ENCODE measurements at regions not wholly inside any gene's neighbourhood (a gene's known extent, or its start where the extent isn't known, plus 50 kb on each side); places are given as distances from the start of the nearest gene placed in this dataset.

GRCh38 chr7:24477398-24478136, 95.7 kb upstream of the PALS2 start:
- peak; percentile 7 for DNase-seq

DNA sequence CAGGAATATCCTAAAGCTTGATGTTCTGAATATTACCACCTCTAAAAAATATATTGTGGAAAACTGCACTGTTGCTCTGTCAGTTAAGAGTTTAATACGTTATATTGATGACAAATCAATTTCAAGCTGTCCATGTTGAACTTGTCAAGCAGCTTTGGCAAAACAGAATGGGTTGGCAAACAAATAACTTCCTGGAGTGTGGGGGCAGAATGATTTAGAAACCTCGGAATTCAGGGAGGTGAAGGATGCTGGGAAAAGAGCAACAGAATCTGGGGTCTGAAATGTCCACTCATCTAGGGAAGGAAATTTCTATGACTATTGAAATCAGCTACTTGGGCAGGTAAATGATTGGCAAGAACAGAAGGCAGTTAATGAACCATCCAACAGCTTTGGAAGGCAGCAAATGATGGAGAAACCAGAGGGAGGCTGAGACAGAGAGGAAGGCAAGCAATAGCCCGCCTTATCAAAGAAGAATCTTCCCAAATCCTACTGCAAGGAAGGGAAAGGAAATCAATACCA, 95.1 kb upstream of the PALS2 start:
- DNase-seq = no peak

DNA sequence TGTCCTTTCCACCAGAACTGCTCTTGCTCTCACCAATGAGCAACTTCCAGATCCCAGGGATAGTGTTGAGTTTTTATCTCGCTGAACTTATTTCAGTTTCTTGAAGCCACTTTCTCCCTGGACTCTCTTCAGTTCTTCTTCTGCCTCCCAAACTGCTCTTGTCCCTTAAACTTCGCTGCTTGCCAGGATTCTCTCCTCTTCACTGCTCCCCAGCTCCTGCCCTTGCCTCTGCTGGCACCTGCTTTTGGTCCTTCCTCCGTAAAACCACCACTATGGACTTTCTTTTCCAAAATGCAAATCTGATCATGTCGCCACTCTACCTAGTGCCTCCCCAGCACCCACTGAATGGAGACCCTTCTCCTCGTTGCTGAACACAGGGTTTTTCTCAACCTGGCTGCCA, 92.8 kb upstream of the PALS2 start:
- no peak for DNase-seq

GRCh38 chr7:24483804-24484203, 89.4 kb upstream of the PALS2 start:
- no peak for DNase-seq

GRCh38 chr7:24492576-24492975, 80.7 kb upstream of the PALS2 start:
- DNase-seq = no peak

- DNase-seq = no peak
These were observed 78.4 kb upstream of the PALS2 start for GRCh38 chr7:24494832-24495231.

GRCh38 chr7:24496036-24496435, 77.2 kb upstream of the PALS2 start:
- no peak for DNase-seq

DNA sequence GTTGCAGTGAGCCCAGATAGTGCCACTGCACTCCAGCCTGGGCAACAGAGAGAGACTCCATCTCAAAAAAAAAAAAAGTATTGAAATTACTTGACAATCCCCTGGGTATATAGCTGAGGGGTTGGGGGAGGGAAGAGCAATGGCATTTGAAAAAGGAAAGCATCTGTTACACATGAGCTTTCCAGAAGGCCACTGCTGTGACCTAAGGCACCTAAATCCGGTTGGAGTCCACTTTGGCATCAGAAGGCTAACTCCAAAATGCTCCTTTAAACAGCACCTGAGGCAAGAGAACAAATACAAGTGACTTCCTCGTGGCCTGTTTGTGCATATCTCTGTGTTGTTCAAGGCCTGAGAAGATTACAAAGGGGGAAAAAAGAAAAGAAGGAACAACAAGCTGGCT, 74.8 kb upstream of the PALS2 start:
- no peak for DNase-seq

- no peak for DNase-seq
These were observed 73.4 kb upstream of the PALS2 start for GRCh38 chr7:24499871-24500270.

GRCh38 chr7:24500599-24500998, 72.7 kb upstream of the PALS2 start:
- no peak for DNase-seq

DNA sequence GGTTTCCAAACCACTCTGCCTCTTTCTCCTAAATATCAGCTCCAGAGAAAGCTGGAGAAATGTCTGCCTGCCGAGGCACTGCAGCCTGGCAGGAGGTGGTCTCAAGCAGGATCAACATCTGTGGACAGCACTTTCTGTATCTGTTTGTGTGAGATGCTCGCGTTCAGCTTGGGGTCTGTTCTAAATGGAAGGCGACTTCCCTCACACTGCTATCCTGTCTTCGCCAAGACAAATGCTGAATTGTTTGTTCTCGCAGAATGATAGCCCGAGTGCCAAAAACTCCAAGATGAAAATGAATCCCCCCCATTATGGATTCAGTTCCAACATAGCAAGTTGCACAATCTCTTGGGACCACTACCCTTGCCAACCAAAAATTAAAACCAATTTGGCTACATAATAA, 72.2 kb upstream of the PALS2 start:
- DNase-seq = peak; percentile 15

GRCh38 chr7:24501443-24502134, 71.7 kb upstream of the PALS2 start:
- DNase-seq = no peak

DNA sequence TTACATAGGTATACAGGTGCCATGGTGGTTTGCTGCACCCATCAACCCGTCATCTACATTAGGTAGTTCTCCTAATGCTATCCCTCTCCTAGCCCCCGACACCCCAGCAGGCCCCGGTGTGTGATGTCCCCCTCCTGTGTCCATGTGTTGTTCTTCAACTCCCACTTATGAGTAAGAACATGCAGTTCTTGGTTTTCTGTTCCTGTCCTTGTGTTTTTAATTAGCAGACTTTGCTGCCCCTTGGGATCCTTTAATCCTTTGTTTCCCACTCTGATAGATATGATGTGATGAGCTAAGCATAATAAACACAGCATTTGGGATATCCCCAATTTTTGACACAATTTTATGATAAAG, 71.1 kb upstream of the PALS2 start:
- no peak for DNase-seq

DNA sequence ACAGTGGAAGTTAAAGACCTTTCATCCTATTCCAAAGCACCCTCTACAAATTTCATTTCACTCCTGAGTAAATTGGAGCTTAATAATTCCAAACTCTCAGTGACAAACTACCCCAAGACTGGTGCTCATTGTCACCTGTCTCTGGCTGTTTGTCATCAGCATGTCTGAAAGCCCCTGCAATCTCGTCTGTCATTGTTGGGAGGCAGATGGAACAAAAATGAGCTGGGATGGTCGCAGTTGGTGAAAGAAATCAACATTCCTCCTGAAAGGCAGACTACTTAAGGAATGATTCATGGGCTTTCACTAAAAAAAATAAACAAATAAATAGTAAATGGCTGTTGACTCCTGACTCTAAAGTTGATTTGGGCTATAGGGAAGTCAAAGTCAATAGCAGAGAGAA, 69.7 kb upstream of the PALS2 start:
- DNase-seq = no peak

- no peak for DNase-seq
These were observed 69.2 kb upstream of the PALS2 start for GRCh38 chr7:24504040-24504439.

DNA sequence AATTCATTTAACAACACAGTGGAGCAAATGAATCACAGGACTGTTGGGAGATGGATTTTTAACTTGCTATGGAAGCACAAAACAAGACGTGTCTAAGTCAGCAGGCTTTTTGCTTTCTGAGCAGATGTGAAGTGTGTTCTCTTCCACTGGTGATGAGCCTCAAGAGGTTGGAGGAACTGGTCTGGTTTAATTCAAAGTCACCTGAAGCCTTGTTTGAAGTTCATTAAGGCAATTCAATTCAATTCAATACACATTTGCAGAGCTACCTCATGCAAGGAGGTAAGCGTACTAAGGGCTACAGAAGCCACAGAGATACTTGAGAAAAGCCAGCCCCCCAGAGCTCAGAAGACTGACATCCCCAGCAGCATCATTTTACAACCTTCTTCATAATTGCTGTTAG, 68.4 kb upstream of the PALS2 start:
- no peak for DNase-seq

DNA sequence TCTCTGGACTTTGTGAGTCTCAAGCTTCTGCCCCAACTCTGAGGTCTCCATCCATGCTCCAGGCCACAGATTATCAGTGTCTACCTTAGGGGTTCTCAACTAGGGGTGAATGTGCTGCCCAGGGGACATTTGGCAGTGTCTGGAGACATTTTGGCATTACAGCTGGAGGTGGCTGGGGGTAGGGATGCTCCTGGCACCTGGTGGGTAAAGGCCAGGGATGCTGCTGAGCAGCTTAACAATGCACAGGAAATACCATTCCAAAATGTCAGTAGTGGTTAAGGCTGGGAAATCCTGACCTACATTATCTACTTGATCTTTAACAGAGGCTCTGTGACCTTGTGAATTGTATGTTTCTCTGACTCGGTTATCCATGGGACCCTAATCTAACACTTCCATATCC, 67.3 kb upstream of the PALS2 start:
- no peak for DNase-seq

DNA sequence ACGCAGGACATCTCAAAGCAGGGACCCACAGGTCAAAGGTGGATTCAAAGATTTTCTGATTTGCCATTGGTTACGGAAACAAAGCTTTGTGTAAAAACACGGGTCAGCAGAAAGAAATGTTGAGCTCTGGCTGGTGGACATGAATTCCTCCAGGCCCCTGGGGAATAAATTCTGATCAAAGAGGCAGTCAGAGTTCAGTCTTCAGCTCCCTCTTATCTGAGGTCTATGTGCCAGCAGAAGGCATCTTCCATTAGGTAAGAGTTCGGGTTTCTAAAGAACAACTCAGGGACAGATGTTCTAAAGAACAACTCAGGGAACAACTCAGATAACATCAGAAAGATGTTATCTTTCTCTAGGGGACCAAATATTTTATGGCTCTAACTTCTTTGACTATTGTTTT, 64.9 kb upstream of the PALS2 start:
- DNase-seq = no peak

DNA sequence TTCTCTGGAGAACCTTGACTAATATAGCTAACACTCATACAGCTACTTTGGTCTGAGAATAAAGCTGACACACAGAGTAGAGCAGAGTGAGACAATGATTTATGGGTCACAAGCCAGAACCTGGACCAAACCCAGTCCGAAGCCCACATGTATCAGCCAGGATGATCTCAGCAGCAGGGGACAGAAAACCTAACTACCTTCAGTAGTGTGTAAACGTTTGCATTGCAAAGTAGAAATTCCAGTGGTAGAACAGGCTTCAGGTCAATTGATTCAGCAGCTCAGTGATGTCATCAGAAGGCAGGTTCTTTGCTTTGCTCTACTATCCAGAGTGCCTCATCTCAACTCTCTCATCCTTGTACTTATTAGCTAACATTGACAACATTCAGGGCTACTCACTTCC, 62.5 kb upstream of the PALS2 start:
- DNase-seq = no peak

DNA sequence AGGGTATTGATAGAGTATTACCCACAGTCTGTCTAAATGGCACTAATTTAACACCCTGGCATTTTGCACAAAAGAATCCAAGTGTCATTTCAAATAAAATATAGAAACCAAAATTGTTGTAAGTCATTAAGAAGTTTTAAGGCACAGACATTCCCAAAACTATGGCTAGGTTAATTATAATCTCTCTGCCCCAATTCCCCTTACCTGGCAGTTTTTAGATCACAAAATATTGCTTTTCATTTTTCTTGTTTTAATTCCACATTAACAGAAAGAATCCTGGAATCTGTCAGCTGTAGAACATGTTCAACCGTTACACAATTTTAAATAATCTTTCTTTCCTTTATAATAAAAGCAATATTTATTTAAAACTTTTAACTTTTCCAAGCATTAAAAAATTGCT, 56.1 kb upstream of the PALS2 start:
- no peak for DNase-seq

GRCh38 chr7:24521917-24522623, 51.2 kb upstream of the PALS2 start:
- DNase-seq = no peak

All from retina (tissue), 1 donor.